WERI-Rb-1 (cell line): ENCODE measurements at regions not wholly inside any gene's neighbourhood (a gene's known extent, or its start where the extent isn't known, plus 50 kb on each side); places are given as distances from the start of the nearest gene placed in this dataset.

Experiments
- DNase-seq: peaks from one replicate; pipeline ENCODE4 v3.0.0-alpha.2; 2020
- H3K27ac ChIP-seq: fragments of 250-450 bp; sonication (Bioruptor Pico); 2 replicates; pipeline ENCODE4 v1.5.1; 2020; ENCODE audit warnings: mild to moderate bottlenecking, moderate library complexity
- H3K27me3 ChIP-seq: fragments of 250-450 bp; sonication (Bioruptor Pico); 2 replicates; pipeline ENCODE4 v1.5.1; 2021; ENCODE audit warnings: mild to moderate bottlenecking, low read depth, moderate library complexity; ENCODE audit not compliant: insufficient read depth, severe bottlenecking
- H3K36me3 ChIP-seq: fragments of 250-450 bp; sonication (Bioruptor Pico); 2 replicates; pipeline ENCODE4 v1.5.1; 2020; ENCODE audit warnings: mild to moderate bottlenecking, moderate library complexity
- H3K4me3 ChIP-seq: 2 replicates; pipeline ENCODE4 v1.5.1; 2011; ENCODE audit warnings: low read depth, mild to moderate bottlenecking, control low read depth, low read length
- H3K9me3 ChIP-seq: fragments of 250-450 bp; sonication (Bioruptor Pico); 2 replicates; pipeline ENCODE4 v1.5.1; 2021; ENCODE audit warnings: mild to moderate bottlenecking, moderate library complexity; ENCODE audit not compliant: severe bottlenecking
- CTCF ChIP-seq: IDR thresholded peaks from 2 replicates; pipeline ENCODE4 v1.5.1; 2011; ENCODE audit warnings: low read depth, mild to moderate bottlenecking, control low read depth, inconsistent platforms, low read length

GRCh38 chr7:26476271-26476670 lies 184.6 kb downstream of the SNX10 start:
- no peaks in the 10 kb centered on the region for H3K9me3 ChIP-seq
- H3K36me3 ChIP-seq, result no peaks in the 10 kb centered on the region
- no peak overlapping the region for H3K27ac ChIP-seq
- H3K4me3 ChIP-seq, result no peak overlapping the region
- no peak for DNase-seq
- TF ChIP-seq CTCF, result no peak
- H3K27me3 ChIP-seq, result no peaks in the 10 kb centered on the region

- no peaks in the 10 kb centered on the region for H3K36me3 ChIP-seq
- no peak overlapping the region for H3K27ac ChIP-seq
- no peaks in the 10 kb centered on the region for H3K27me3 ChIP-seq
- H3K4me3 ChIP-seq, result no peak overlapping the region
- no peak for DNase-seq
- no peaks in the 10 kb centered on the region for H3K9me3 ChIP-seq
- no peak for TF ChIP-seq CTCF
Measured at GRCh38 chr7:26477381-26477990, 185.8 kb downstream of the SNX10 start.

- no peak overlapping the region for H3K4me3 ChIP-seq
- no peak for DNase-seq
- no peaks in the 10 kb centered on the region for H3K9me3 ChIP-seq
- no peak for TF ChIP-seq CTCF
- no peaks in the 10 kb centered on the region for H3K36me3 ChIP-seq
- H3K27ac ChIP-seq, result no peak overlapping the region
- no peaks in the 10 kb centered on the region for H3K27me3 ChIP-seq
Measured at GRCh38 chr7:26478550-26478949, 186.9 kb downstream of the SNX10 start.

- H3K36me3 ChIP-seq, result no peaks in the 10 kb centered on the region
- H3K27me3 ChIP-seq, result no peaks in the 10 kb centered on the region
Measured at GRCh38 chr7:26479581-26479980, 187.9 kb downstream of the SNX10 start.

GRCh38 chr7:26480156-26480555 lies 188.5 kb downstream of the SNX10 start:
- no peak for DNase-seq
- H3K36me3 ChIP-seq, result no peaks in the 10 kb centered on the region
- TF ChIP-seq CTCF, result no peak
- H3K27ac ChIP-seq, result no peak overlapping the region
- no peak overlapping the region for H3K4me3 ChIP-seq
- H3K27me3 ChIP-seq, result no peaks in the 10 kb centered on the region
- no peaks in the 10 kb centered on the region for H3K9me3 ChIP-seq

More at GRCh38 chr7:26479581-26479980, 187.9 kb downstream of the SNX10 start:
- TF ChIP-seq CTCF, result no peak
- Histone ChIP-seq H3K4me3 (no peak overlapping the region), H3K9me3 (no peaks in the 10 kb centered on the region), H3K27ac (no peak overlapping the region)
- DNase-seq, result no peak

GRCh38 chr7:26482927-26483326 lies 191.3 kb downstream of the SNX10 start:
- no peaks in the 10 kb centered on the region for H3K36me3 ChIP-seq

More at GRCh38 chr7:26482927-26483326, 191.3 kb downstream of the SNX10 start:
- Histone ChIP-seq H3K9me3 (no peaks in the 10 kb centered on the region), H3K27me3 (no peaks in the 10 kb centered on the region), H3K4me3 (no peak overlapping the region), H3K27ac (no peak overlapping the region)
- no peak for TF ChIP-seq CTCF
- DNase-seq, result no peak
